Hepatocyte (in vitro differentiated cells): ENCODE measurements at regions not wholly inside any gene's neighbourhood (a gene's known extent, or its start where the extent isn't known, plus 50 kb on each side); places are given as distances from the start of the nearest gene placed in this dataset.

ENCODE experiments used
- DNase-seq: peaks from one replicate; pipeline ENCODE4 v3.0.0-alpha.2; 2016; ENCODE audit warnings: low spot score
- H2AFZ ChIP-seq: fragments of 200-600 bp; sonication (generic); 2 replicates; pipeline ENCODE4 v1.6.0; 2016; ENCODE audit warnings: antibody characterized with exemption, mild to moderate bottlenecking
- H3K27ac ChIP-seq: fragments of 200-600 bp; sonication (generic); 2 replicates; pipeline ENCODE4 v1.5.1; 2016; ENCODE audit warnings: mild to moderate bottlenecking
- H3K27me3 ChIP-seq: fragments of 200-600 bp; sonication (generic); 2 replicates; pipeline ENCODE4 v1.6.1; 2016
- H3K36me3 ChIP-seq: fragments of 200-600 bp; sonication (generic); replicated peaks from 2 replicates; pipeline ENCODE4 v1.5.1; 2016; ENCODE audit warnings: low read depth; ENCODE audit not compliant: insufficient read depth
- H3K4me1 ChIP-seq: fragments of 200-600 bp; sonication (generic); 2 replicates; pipeline ENCODE4 v1.5.1; 2016; ENCODE audit warnings: mild to moderate bottlenecking, moderate library complexity; ENCODE audit not compliant: insufficient read depth
- H3K4me2 ChIP-seq: fragments of 200-600 bp; sonication (generic); 2 replicates; pipeline ENCODE4 v1.6.0; 2016
- H3K4me3 ChIP-seq: fragments of 200-600 bp; sonication (generic); 2 replicates; pipeline ENCODE4 v1.5.1; 2016; ENCODE audit warnings: mild to moderate bottlenecking
- H3K79me2 ChIP-seq: fragments of 200-600 bp; sonication (generic); 2 replicates; pipeline ENCODE4 v1.6.0; 2017; ENCODE audit warnings: mild to moderate bottlenecking
- H3K9me2 ChIP-seq: fragments of 200-600 bp; sonication (generic); replicated peaks from 2 replicates; pipeline ENCODE4 v1.6.0; 2017; ENCODE audit warnings: mild to moderate bottlenecking; ENCODE audit not compliant: insufficient read depth
- H3K9me3 ChIP-seq: fragments of 200-600 bp; sonication (generic); 2 replicates; pipeline ENCODE4 v1.5.1; 2016; ENCODE audit warnings: low read depth, mild to moderate bottlenecking
- H4K20me1 ChIP-seq: fragments of 200-600 bp; sonication (generic); 2 replicates; pipeline ENCODE4 v1.6.0; 2016; ENCODE audit warnings: mild to moderate bottlenecking; ENCODE audit not compliant: insufficient read depth, poor library complexity, severe bottlenecking
- CTCF ChIP-seq: fragments of 200-600 bp; sonication (generic); IDR thresholded peaks from 2 replicates; pipeline ENCODE4 v1.5.1; 2016; ENCODE audit warnings: antibody characterized with exemption, mild to moderate bottlenecking; ENCODE audit not compliant: poor library complexity
- EZH2 ChIP-seq: fragments of 200-600 bp; sonication (generic); IDR thresholded peaks from 2 replicates; pipeline ENCODE4 v1.6.1; 2016; ENCODE audit warnings: antibody characterized with exemption, mild to moderate bottlenecking, borderline replicate concordance
- EZH2phosphoT487 ChIP-seq: fragments of 200-600 bp; sonication (generic); IDR thresholded peaks from one replicate; pipeline ENCODE4 v1.6.1; 2018; ENCODE audit warnings: antibody characterized with exemption, mild to moderate bottlenecking, low read depth, moderate library complexity; ENCODE audit not compliant: unreplicated experiment, severe bottlenecking
- WGBS: methylation state at CpG from one replicate; pipeline ENCODE4 v1.1.6; 2016; ENCODE audit warnings: low lambda C conversion rate; ENCODE audit errors: missing lambda C conversion rate; 5-methylcytosine and 5-hydroxymethylcytosine counted together

GRCh38 chr14:35992816-35993683 is 166.9 kb downstream of the BRMS1L start:
- 88% methylated on average over 5 of the region's 5 CpGs for WGBS
- Histone ChIP-seq H3K36me3 (no peaks in the 10 kb centered on the region), H3K9me3 (no peaks in the 10 kb centered on the region), H3K4me1 (no peaks in the 10 kb centered on the region), H3K4me3 (no peak overlapping the region), H3K79me2 (no peaks in the 10 kb centered on the region), H3K27ac (no peak overlapping the region), H3K9me2 (no peaks in the 10 kb centered on the region), H2AFZ (no peak overlapping the region), H3K27me3 (no peaks in the 10 kb centered on the region), H4K20me1 (no peaks in the 10 kb centered on the region), H3K4me2 (no peak overlapping the region)
- DNase-seq = no peak
- TF ChIP-seq EZH2phosphoT487 = no peak
- no peak for TF ChIP-seq EZH2
- TF ChIP-seq CTCF = no peak

- Histone ChIP-seq H3K9me3 (no peaks in the 10 kb centered on the region), H3K4me1 (no peaks in the 10 kb centered on the region), H3K36me3 (no peaks in the 10 kb centered on the region), H3K79me2 (no peaks in the 10 kb centered on the region), H3K9me2 (no peaks in the 10 kb centered on the region), H3K27me3 (no peaks in the 10 kb centered on the region), H3K4me2 (no peak overlapping the region), H3K27ac (no peak overlapping the region), H2AFZ (no peak overlapping the region), H3K4me3 (no peak overlapping the region), H4K20me1 (no peaks in the 10 kb centered on the region)
- TF ChIP-seq EZH2 (no peak), EZH2phosphoT487 (no peak), CTCF (no peak)
- DNase-seq = no peak
Observed at GRCh38 chr14:35991356-35991755, 165.2 kb downstream of the BRMS1L start.

- Histone ChIP-seq H3K9me3 (no peaks in the 10 kb centered on the region), H3K4me3 (no peak overlapping the region), H3K27ac (no peak overlapping the region), H3K27me3 (no peaks in the 10 kb centered on the region), H2AFZ (no peak overlapping the region), H3K79me2 (no peaks in the 10 kb centered on the region), H3K4me2 (no peak overlapping the region), H3K4me1 (no peaks in the 10 kb centered on the region), H3K9me2 (no peaks in the 10 kb centered on the region), H4K20me1 (no peaks in the 10 kb centered on the region), H3K36me3 (no peaks in the 10 kb centered on the region)
- 93% methylated on average over 4 of the region's 4 CpGs for WGBS
- TF ChIP-seq CTCF = no peak
- TF ChIP-seq EZH2 = no peak
- no peak for TF ChIP-seq EZH2phosphoT487
- no peak for DNase-seq
Observed at GRCh38 chr14:35989736-35990135, 163.6 kb downstream of the BRMS1L start.
